ENCODE measurements at regions not wholly inside any gene's neighbourhood (a gene's known extent, or its start where the extent isn't known, plus 50 kb on each side); places are given as distances from the start of the nearest gene placed in this dataset.

DNA sequence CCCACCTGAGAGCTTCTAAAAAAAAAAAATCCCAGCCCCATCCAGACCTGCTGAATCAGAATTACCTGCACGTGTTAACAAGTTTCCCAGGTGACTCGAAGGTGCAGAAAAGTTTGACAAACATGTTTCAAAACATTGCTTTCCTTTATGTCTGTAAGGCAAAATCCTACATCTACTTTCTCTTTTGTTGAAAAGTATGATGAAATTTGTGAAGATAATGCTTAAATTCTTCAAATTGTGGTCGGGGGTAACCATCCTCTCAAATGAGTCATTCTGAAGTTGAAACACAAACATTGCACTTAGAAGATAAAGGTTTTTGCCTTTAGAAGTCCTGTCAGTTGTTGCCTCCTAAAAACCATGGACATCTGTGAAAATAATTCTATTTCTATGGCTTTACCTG lies 429.7 kb downstream of the EPHA7 start:
- Histone ChIP-seq H3K79me2 (ENCODE audit: insufficient read depth, low read length) (no peaks in the 10 kb centered on the region), H2BK120ac (ENCODE audit: low read depth, low read length, poor library complexity, severe bottlenecking) (no peak overlapping the region), H3K4me2 (ENCODE audit: insufficient read depth, insufficient read length, low read length) (no peak overlapping the region), H3K18ac (ENCODE audit: insufficient read length, low read depth, low read length) (no peak overlapping the region), H2AK5ac (ENCODE audit: insufficient read length, low read length) (no peak overlapping the region), H2AFZ (ENCODE audit: low read length) (no peak overlapping the region), H3K27ac (ENCODE audit: insufficient read length, low read depth, low read length) (no peak overlapping the region), H3T11ph (ENCODE audit: low read length) (no peak overlapping the region), H3K4me1 (ENCODE audit: insufficient read depth, low read length) (no peaks in the 10 kb centered on the region), H4K91ac (ENCODE audit: insufficient read length, low read depth, low read length) (no peak overlapping the region), H3K23me2 (ENCODE audit: insufficient read length, low read depth, low read length, poor library complexity, severe bottlenecking) (no peaks in the 10 kb centered on the region), H3K79me1 (ENCODE audit: insufficient read depth, low read depth, low read length, poor library complexity, severe bottlenecking) (no peaks in the 10 kb centered on the region), H4K20me1 (ENCODE audit: control insufficient read depth, insufficient read depth, insufficient read length) (no peaks in the 10 kb centered on the region), H2BK5ac (ENCODE audit: insufficient read length, low read length) (no peak overlapping the region), H4K8ac (replicated peaks; ENCODE audit: insufficient read length, low read depth, low read length) (no peak overlapping the region), H2BK15ac (ENCODE audit: low read depth, low read length) (no peak overlapping the region), H2BK20ac (ENCODE audit: low read depth, low read length, poor library complexity, severe bottlenecking) (no peak overlapping the region), H3K4ac (ENCODE audit: low read depth, low read length) (no peak overlapping the region), H2BK12ac (ENCODE audit: insufficient read length, low read depth, low read length) (no peak overlapping the region), H3K9ac (ENCODE audit: extremely low read depth, insufficient read length, low read length) (no peak overlapping the region), H3K56ac (ENCODE audit: insufficient read length, low read depth, low read length) (no peak overlapping the region), H3K14ac (ENCODE audit: insufficient read depth, low read length) (no peak overlapping the region), H3K23ac (ENCODE audit: insufficient read length, low read depth, low read length) (no peak overlapping the region), H4K5ac (ENCODE audit: insufficient read length, low read depth, low read length) (no peak overlapping the region), H3K27me3 (ENCODE audit: insufficient read depth, low read length) (no peaks in the 10 kb centered on the region), H3K9me3 (ENCODE audit: control insufficient read depth, low read depth, low read length) (no peaks in the 10 kb centered on the region)
- H3K9me3 Mint-ChIP-seq = no peaks in the 10 kb centered on the region
- DNase-seq = no peak
- TF ChIP-seq, protein P1, sequence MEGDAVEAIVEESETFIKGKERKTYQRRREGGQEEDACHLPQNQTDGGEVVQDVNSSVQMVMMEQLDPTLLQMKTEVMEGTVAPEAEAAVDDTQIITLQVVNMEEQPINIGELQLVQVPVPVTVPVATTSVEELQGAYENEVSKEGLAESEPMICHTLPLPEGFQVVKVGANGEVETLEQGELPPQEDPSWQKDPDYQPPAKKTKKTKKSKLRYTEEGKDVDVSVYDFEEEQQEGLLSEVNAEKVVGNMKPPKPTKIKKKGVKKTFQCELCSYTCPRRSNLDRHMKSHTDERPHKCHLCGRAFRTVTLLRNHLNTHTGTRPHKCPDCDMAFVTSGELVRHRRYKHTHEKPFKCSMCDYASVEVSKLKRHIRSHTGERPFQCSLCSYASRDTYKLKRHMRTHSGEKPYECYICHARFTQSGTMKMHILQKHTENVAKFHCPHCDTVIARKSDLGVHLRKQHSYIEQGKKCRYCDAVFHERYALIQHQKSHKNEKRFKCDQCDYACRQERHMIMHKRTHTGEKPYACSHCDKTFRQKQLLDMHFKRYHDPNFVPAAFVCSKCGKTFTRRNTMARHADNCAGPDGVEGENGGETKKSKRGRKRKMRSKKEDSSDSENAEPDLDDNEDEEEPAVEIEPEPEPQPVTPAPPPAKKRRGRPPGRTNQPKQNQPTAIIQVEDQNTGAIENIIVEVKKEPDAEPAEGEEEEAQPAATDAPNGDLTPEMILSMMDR (conservative IDR thresholded peaks at IDR 0.05) = no peak
- WGBS (ENCODE audit: extremely low coverage, insufficient read length, low lambda C conversion rate) = no CpG with 5 or more reads among the region's 3 CpGs
- H3K27ac Mint-ChIP-seq = no peak overlapping the region
- no peak overlapping the region for H3K4me3 Mint-ChIP-seq
- no peaks in the 10 kb centered on the region for H3K4me1 Mint-ChIP-seq
- H3K36me3 Mint-ChIP-seq (ENCODE audit: insufficient read depth in 1 of 3, low read depth in 3 of 3) = no peaks in the 10 kb centered on the region
- H3K27me3 Mint-ChIP-seq (ENCODE audit: low read depth) = no peaks in the 10 kb centered on the region

All from H9 (cell line).